ENCODE measurements at regions not wholly inside any gene's neighbourhood (a gene's known extent, or its start where the extent isn't known, plus 50 kb on each side); places are given as distances from the start of the nearest gene placed in this dataset.

DNA sequence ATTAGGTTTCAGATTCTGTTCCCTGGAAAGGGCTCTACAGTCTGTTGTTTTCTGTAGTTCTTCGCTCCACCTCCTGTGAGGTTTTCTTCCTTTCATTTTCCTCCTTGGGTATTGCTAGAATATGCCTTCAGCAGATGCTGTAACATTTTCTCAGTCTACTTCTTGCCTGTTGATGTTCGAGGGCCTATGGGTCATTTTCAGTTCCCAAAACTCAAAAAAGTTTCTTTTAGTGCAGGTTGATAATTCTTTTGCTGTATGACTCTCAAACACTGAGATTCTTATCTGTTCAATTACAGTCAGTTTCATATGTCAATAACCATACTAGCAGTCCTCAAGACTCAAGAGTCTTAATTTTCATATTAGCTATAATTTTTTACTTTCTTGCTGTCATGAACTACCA, 268.3 kb downstream of the RFC3 start:
- ChIA-PET CTCF (no interaction called here), POLR2A (ENCODE audit: low non-redundant PET) (no interaction called here)
- no peak overlapping the region for H3K27ac ChIP-seq
- TF ChIP-seq, protein P1, sequence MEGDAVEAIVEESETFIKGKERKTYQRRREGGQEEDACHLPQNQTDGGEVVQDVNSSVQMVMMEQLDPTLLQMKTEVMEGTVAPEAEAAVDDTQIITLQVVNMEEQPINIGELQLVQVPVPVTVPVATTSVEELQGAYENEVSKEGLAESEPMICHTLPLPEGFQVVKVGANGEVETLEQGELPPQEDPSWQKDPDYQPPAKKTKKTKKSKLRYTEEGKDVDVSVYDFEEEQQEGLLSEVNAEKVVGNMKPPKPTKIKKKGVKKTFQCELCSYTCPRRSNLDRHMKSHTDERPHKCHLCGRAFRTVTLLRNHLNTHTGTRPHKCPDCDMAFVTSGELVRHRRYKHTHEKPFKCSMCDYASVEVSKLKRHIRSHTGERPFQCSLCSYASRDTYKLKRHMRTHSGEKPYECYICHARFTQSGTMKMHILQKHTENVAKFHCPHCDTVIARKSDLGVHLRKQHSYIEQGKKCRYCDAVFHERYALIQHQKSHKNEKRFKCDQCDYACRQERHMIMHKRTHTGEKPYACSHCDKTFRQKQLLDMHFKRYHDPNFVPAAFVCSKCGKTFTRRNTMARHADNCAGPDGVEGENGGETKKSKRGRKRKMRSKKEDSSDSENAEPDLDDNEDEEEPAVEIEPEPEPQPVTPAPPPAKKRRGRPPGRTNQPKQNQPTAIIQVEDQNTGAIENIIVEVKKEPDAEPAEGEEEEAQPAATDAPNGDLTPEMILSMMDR (conservative IDR thresholded peaks at IDR 0.05; ENCODE audit: low read depth): no peak
- no peak for DNase-seq (ENCODE audit: low spot score)

DNA sequence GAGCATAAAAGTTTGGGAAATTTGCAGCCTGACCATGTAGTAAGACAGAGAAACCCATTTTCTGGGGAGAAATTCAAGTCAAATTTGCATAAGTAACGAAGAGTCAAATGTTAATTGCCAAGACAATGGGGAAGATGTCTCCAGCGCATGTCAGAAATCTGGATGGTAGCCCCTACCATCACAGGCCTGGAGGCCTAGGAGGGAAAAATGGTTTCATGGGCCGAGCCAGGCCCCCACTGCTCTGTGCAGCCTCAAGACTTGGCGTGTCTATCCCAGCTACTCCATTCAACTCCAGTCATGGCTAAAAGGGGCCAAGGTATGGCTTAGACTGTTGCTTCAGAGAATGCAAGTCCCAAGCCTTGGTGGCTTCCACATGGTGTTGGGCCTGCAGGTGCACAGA, 269.8 kb downstream of the RFC3 start:
- POLR2A ChIA-PET (ENCODE audit: low non-redundant PET): no interaction called here
- no peak overlapping the region for H3K27ac ChIP-seq
- no peak for DNase-seq (ENCODE audit: low spot score)
- CTCF ChIA-PET: no interaction called here
- TF ChIP-seq, protein P1 (conservative IDR thresholded peaks at IDR 0.05; ENCODE audit: low read depth): no peak

GRCh38 chr13:34103854-34104253, 285.9 kb downstream of the RFC3 start:
- ChIA-PET POLR2A (ENCODE audit: low non-redundant PET) (no interaction called here), CTCF (interaction anchor here (0.6 kb wide), 1 partner anchor 1114 kb away, joined by 3 read pairs; no protein-coding TSS in a partner anchor)
- no peak for DNase-seq (ENCODE audit: low spot score)
- TF ChIP-seq, protein P1 (conservative IDR thresholded peaks at IDR 0.05; ENCODE audit: low read depth): no peak
- H3K27ac ChIP-seq: no peak overlapping the region

DNA sequence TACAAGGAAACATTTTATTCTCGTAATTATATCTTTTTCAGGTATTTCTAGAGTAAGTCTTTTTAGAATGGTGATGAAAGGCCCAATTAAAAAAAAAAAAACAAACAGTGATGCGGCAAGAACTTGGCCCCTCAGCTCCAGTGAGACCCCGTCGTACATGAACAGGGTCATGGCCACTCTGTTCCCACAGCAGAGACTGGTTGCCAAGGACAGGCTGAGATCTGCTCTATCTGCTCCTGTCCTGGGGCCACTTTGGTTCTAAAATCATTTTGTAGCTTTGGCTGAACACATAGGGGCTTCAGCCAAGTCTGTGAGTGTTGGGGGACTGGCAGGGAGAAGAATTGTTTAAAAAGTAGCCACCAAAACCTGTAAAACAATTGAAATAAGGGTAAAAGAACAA, 286.9 kb downstream of the RFC3 start:
- CTCF ChIA-PET: interaction anchor here (0.6 to 0.7 kb wide), 2 partner anchors 37 to 366 kb away, joined by 4 to 7 read pairs; no protein-coding TSS in a partner anchor
- TF ChIP-seq, protein P1 (conservative IDR thresholded peaks at IDR 0.05; ENCODE audit: low read depth): no peak
- no peak for DNase-seq (ENCODE audit: low spot score)
- H3K27ac ChIP-seq: no peak overlapping the region
- POLR2A ChIA-PET (ENCODE audit: low non-redundant PET): no interaction called here

DNA sequence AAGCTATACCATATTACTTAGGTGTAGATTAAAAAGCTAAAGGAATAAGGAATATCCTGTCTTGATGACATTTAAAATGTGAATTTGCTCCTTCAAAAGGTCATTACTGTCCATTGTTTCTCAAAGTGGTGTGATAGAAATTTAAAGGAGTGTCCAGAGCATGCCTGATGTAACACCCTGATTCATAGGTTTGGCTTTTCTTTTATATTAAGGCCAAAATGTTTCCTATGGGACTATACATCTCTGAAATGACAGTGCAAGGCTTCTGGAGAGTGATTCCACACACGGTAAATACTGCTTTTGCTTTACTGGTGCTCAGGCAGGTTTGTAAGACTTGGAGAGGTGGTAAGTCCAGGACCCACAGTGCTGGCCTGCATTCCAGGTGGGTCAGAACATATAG, 289.9 kb downstream of the RFC3 start:
- no peak overlapping the region for H3K27ac ChIP-seq
- TF ChIP-seq, protein P1 (conservative IDR thresholded peaks at IDR 0.05; ENCODE audit: low read depth): no peak
- ChIA-PET POLR2A (ENCODE audit: low non-redundant PET) (no interaction called here), CTCF (no interaction called here)
- peak; percentile 8 for DNase-seq (ENCODE audit: low spot score)

GRCh38 chr13:34108410-34108809, 290.5 kb downstream of the RFC3 start:
- CTCF ChIA-PET: no interaction called here
- TF ChIP-seq, protein P1 (conservative IDR thresholded peaks at IDR 0.05; ENCODE audit: low read depth): no peak
- DNase-seq (ENCODE audit: low spot score): no peak
- POLR2A ChIA-PET (ENCODE audit: low non-redundant PET): no interaction called here
- H3K27ac ChIP-seq: no peak overlapping the region

DNA sequence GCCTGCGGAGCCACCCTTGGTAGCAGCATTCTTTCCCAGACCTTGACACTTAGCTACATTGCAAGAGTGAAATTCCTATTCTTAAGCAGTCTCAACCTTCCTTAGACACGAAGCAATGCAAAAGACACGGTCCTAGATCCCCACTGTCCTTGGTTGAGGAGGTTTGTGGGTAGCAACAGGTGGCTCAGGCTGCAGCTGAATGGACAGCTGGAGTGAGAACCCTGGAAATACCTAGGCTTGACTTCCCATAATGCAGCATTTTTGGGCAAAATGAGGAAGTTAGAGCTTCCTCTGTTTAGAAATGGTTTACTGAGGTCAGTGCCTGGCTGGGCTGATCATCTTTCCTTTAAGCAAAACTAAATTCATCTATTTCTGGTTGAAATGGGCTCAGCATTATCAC, 296.6 kb downstream of the RFC3 start:
- no peak for DNase-seq (ENCODE audit: low spot score)
- CTCF ChIA-PET: interaction anchor here (0.6 kb wide), 1 partner anchor 990 kb away, joined by 3 read pairs; no protein-coding TSS in a partner anchor
- POLR2A ChIA-PET (ENCODE audit: low non-redundant PET): no interaction called here
- H3K27ac ChIP-seq: no peak overlapping the region
- TF ChIP-seq, protein P1 (conservative IDR thresholded peaks at IDR 0.05; ENCODE audit: low read depth): no peak

All from RWPE1 (cell line).